Nucleus accumbens (tissue), 56 donors: ENCODE measurements at regions not wholly inside any gene's neighbourhood (a gene's known extent, or its start where the extent isn't known, plus 50 kb on each side); places are given as distances from the start of the nearest gene placed in this dataset.
"Not testable (repeated sequence)": the region's sequence is repeated elsewhere in the genome, so short reads cannot be mapped to it uniquely, and the experiment has no call there.

Source experiments
- DNase-seq, 56 donors: peaks; one replicate each; lab custom pipeline; 2025; lab: John Stamatoyannopoulos, UW

- DNase-seq = no peak
These were observed 145.7 kb upstream of the TRPC7 start for GRCh38 chr5:136511046-136511445.

GRCh38 chr5:136510481-136510880 is 145.1 kb upstream of the TRPC7 start:
- DNase-seq = no peak

GRCh38 chr5:136506131-136506530 is 140.8 kb upstream of the TRPC7 start:
- no peak for DNase-seq

- DNase-seq = no peak
These were observed 135.8 kb upstream of the TRPC7 start for GRCh38 chr5:136501133-136501532.

GRCh38 chr5:136492587-136492986 is 127.2 kb upstream of the TRPC7 start:
- no peak for DNase-seq

GRCh38 chr5:136491806-136492205 is 126.5 kb upstream of the TRPC7 start:
- DNase-seq = no peak

- no peak for DNase-seq
These were observed 119.5 kb upstream of the TRPC7 start for GRCh38 chr5:136484808-136485325.

GRCh38 chr5:136482206-136482605 is 116.9 kb upstream of the TRPC7 start:
- no peak for DNase-seq

- no peak for DNase-seq
These were observed 109.1 kb upstream of the TRPC7 start for GRCh38 chr5:136474466-136474865.

- no peak for DNase-seq
These were observed 102.3 kb upstream of the TRPC7 start for GRCh38 chr5:136467632-136468031.

GRCh38 chr5:136466041-136466415 is 100.7 kb upstream of the TRPC7 start:
- no peak for DNase-seq

- no peak for DNase-seq
These were observed 93.1 kb upstream of the TRPC7 start for GRCh38 chr5:136458481-136458880.

GRCh38 chr5:136457390-136458013 is 92.2 kb upstream of the TRPC7 start:
- peak in 21 of 56 donors; percentile 2 to 34 (median 9) for DNase-seq

GRCh38 chr5:136455409-136455808 is 90.1 kb upstream of the TRPC7 start:
- DNase-seq = no peak

GRCh38 chr5:136453986-136454758 is 88.8 kb upstream of the TRPC7 start:
- no peak for DNase-seq

GRCh38 chr5:136453199-136453598 is 87.9 kb upstream of the TRPC7 start:
- DNase-seq = no peak

- DNase-seq = not testable (repeated sequence)
These were observed 82.2 kb upstream of the TRPC7 start for GRCh38 chr5:136447576-136447975.

GRCh38 chr5:136446565-136446964 is 81.2 kb upstream of the TRPC7 start:
- no peak for DNase-seq

- DNase-seq = not testable (repeated sequence)
These were observed 78.8 kb upstream of the TRPC7 start for GRCh38 chr5:136444099-136444498.

GRCh38 chr5:136439367-136439766 is 74.0 kb upstream of the TRPC7 start:
- DNase-seq = no peak

- no peak for DNase-seq
These were observed 70.7 kb upstream of the TRPC7 start for GRCh38 chr5:136435946-136436543.

GRCh38 chr5:136434795-136435194 is 69.5 kb upstream of the TRPC7 start:
- no peak for DNase-seq
